Memory B cell (primary cell): ENCODE measurements at regions not wholly inside any gene's neighbourhood (a gene's known extent, or its start where the extent isn't known, plus 50 kb on each side); places are given as distances from the start of the nearest gene placed in this dataset.

Experiments
- ATAC-seq: fragments of 150-1000 bp; cut with Tn5 transposase; 2 replicates; pipeline ENCODE4 v1.10.0; 2021; ENCODE audit warnings: low read depth, mild to moderate bottlenecking, moderate library complexity
- DNase-seq, 2 donors: peaks; one replicate each; pipeline ENCODE4 v3.0.0; 2022; ENCODE audit warnings: low spot score in 2 of 2
- H3K27ac Mint-ChIP-seq: one replicate; pipeline ENCODE4 v1.8.0; 2022; ENCODE audit warnings: mild to moderate bottlenecking, moderate library complexity, mixed read lengths
- H3K27me3 Mint-ChIP-seq: one replicate; pipeline ENCODE4 v1.8.0; 2022; ENCODE audit warnings: mixed read lengths
- H3K36me3 Mint-ChIP-seq: one replicate; pipeline ENCODE4 v1.8.0; 2022; ENCODE audit warnings: mild to moderate bottlenecking, mixed read lengths
- H3K4me1 Mint-ChIP-seq: one replicate; pipeline ENCODE4 v1.8.0; 2022; ENCODE audit warnings: mixed read lengths
- H3K4me3 Mint-ChIP-seq: one replicate; pipeline ENCODE4 v1.8.0; 2022; ENCODE audit warnings: mild to moderate bottlenecking, moderate library complexity, mixed read lengths
- H3K9me3 Mint-ChIP-seq: one replicate; pipeline ENCODE4 v1.8.0; 2022; ENCODE audit warnings: mixed read lengths

- peaks cover 5% of the 10 kb centered on the region for H3K9me3 Mint-ChIP-seq
- H3K27ac Mint-ChIP-seq: no peak overlapping the region
- DNase-seq: no peak
- no peak overlapping the region for H3K4me3 Mint-ChIP-seq
- peaks cover 6% of the 10 kb centered on the region for H3K36me3 Mint-ChIP-seq
- no peak for ATAC-seq
- peaks cover 20% of the 10 kb centered on the region for H3K4me1 Mint-ChIP-seq
- H3K27me3 Mint-ChIP-seq: peaks cover 5% of the 10 kb centered on the region
Measured at GRCh38 chr5:114830114-114830513, 339.6 kb downstream of the TRIM36 start.

GRCh38 chr5:114822863-114823262 is 346.8 kb downstream of the TRIM36 start:
- H3K27me3 Mint-ChIP-seq: peaks cover 6% of the 10 kb centered on the region
- H3K36me3 Mint-ChIP-seq: peaks cover 6% of the 10 kb centered on the region
- ATAC-seq (no peak), DNase-seq (no peak)
- no peak overlapping the region for H3K27ac Mint-ChIP-seq
- H3K4me3 Mint-ChIP-seq: no peak overlapping the region
- H3K9me3 Mint-ChIP-seq: peaks cover 9% of the 10 kb centered on the region
- no peaks in the 10 kb centered on the region for H3K4me1 Mint-ChIP-seq

GRCh38 chr5:114822436-114822835 is 347.3 kb downstream of the TRIM36 start:
- Mint-ChIP-seq H3K4me3 (no peak overlapping the region), H3K4me1 (no peaks in the 10 kb centered on the region), H3K27ac (no peak overlapping the region), H3K36me3 (peaks cover 6% of the 10 kb centered on the region), H3K9me3 (peaks cover 9% of the 10 kb centered on the region), H3K27me3 (peaks cover 6% of the 10 kb centered on the region)
- no peak for DNase-seq
- ATAC-seq: no peak

- ATAC-seq: no peak
Measured at GRCh38 chr5:114790403-114790792, 379.3 kb downstream of the TRIM36 start.

GRCh38 chr5:114789773-114790402 is 379.8 kb downstream of the TRIM36 start:
- no peaks in the 10 kb centered on the region for H3K36me3 Mint-ChIP-seq
- ATAC-seq: peak; percentile 50
- no peak for DNase-seq
- H3K4me1 Mint-ChIP-seq: peaks cover 3% of the 10 kb centered on the region
- H3K27me3 Mint-ChIP-seq: peaks cover 8% of the 10 kb centered on the region
- no peak overlapping the region for H3K27ac Mint-ChIP-seq
- no peak overlapping the region for H3K4me3 Mint-ChIP-seq
- no peaks in the 10 kb centered on the region for H3K9me3 Mint-ChIP-seq

More at GRCh38 chr5:114790403-114790792, 379.3 kb downstream of the TRIM36 start:
- no peaks in the 10 kb centered on the region for H3K36me3 Mint-ChIP-seq
- H3K4me1 Mint-ChIP-seq: peaks cover 3% of the 10 kb centered on the region
- H3K4me3 Mint-ChIP-seq: no peak overlapping the region
- H3K9me3 Mint-ChIP-seq: no peaks in the 10 kb centered on the region
- no peak for DNase-seq
- peaks cover 8% of the 10 kb centered on the region for H3K27me3 Mint-ChIP-seq
- H3K27ac Mint-ChIP-seq: no peak overlapping the region

- no peak for ATAC-seq
- Mint-ChIP-seq H3K27ac (no peak overlapping the region), H3K9me3 (no peaks in the 10 kb centered on the region), H3K4me3 (no peak overlapping the region), H3K27me3 (peaks cover 2% of the 10 kb centered on the region), H3K36me3 (no peaks in the 10 kb centered on the region), H3K4me1 (no peaks in the 10 kb centered on the region)
- DNase-seq: no peak
Measured at GRCh38 chr5:114782869-114783268, 386.8 kb downstream of the TRIM36 start.

- no peaks in the 10 kb centered on the region for H3K9me3 Mint-ChIP-seq
- ATAC-seq (no peak), DNase-seq (no peak)
- no peaks in the 10 kb centered on the region for H3K36me3 Mint-ChIP-seq
- no peaks in the 10 kb centered on the region for H3K4me1 Mint-ChIP-seq
- H3K27ac Mint-ChIP-seq: no peak overlapping the region
- peaks cover 2% of the 10 kb centered on the region for H3K27me3 Mint-ChIP-seq
- no peak overlapping the region for H3K4me3 Mint-ChIP-seq
Measured at GRCh38 chr5:114782177-114782576, 387.5 kb downstream of the TRIM36 start.

- Mint-ChIP-seq H3K9me3 (no peaks in the 10 kb centered on the region), H3K4me3 (no peak overlapping the region)
- ATAC-seq: no peak
Measured at GRCh38 chr5:114780290-114780689, 389.4 kb downstream of the TRIM36 start.

GRCh38 chr5:114744406-114744805 is 382.5 kb downstream of the KCNN2 start:
- Mint-ChIP-seq H3K27me3 (no peaks in the 10 kb centered on the region), H3K4me1 (no peaks in the 10 kb centered on the region), H3K36me3 (no peaks in the 10 kb centered on the region), H3K4me3 (no peak overlapping the region), H3K27ac (no peak overlapping the region), H3K9me3 (no peaks in the 10 kb centered on the region)
- DNase-seq (no peak), ATAC-seq (no peak)

More at GRCh38 chr5:114780290-114780689, 389.4 kb downstream of the TRIM36 start:
- Mint-ChIP-seq H3K36me3 (no peaks in the 10 kb centered on the region), H3K27ac (no peak overlapping the region), H3K4me1 (no peaks in the 10 kb centered on the region), H3K27me3 (no peaks in the 10 kb centered on the region)
- no peak for DNase-seq

- DNase-seq: no peak
- Mint-ChIP-seq H3K4me3 (no peak overlapping the region), H3K9me3 (peaks cover 3% of the 10 kb centered on the region), H3K36me3 (no peaks in the 10 kb centered on the region), H3K27me3 (peaks cover 2% of the 10 kb centered on the region), H3K4me1 (no peaks in the 10 kb centered on the region), H3K27ac (no peak overlapping the region)
- ATAC-seq: no peak
Measured at GRCh38 chr5:114734238-114734637, 372.4 kb downstream of the KCNN2 start.

GRCh38 chr5:114729986-114730385 is 368.1 kb downstream of the KCNN2 start:
- Mint-ChIP-seq H3K27me3 (peaks cover 2% of the 10 kb centered on the region), H3K9me3 (no peaks in the 10 kb centered on the region), H3K27ac (no peak overlapping the region), H3K4me1 (no peaks in the 10 kb centered on the region), H3K36me3 (no peaks in the 10 kb centered on the region), H3K4me3 (no peak overlapping the region)
- no peak for DNase-seq
- no peak for ATAC-seq

GRCh38 chr5:114727358-114727757 is 365.5 kb downstream of the KCNN2 start:
- Mint-ChIP-seq H3K4me3 (no peak overlapping the region), H3K27me3 (peaks cover 8% of the 10 kb centered on the region), H3K9me3 (no peaks in the 10 kb centered on the region), H3K4me1 (no peaks in the 10 kb centered on the region), H3K27ac (no peak overlapping the region), H3K36me3 (no peaks in the 10 kb centered on the region)
- no peak for DNase-seq
- no peak for ATAC-seq

GRCh38 chr5:114726131-114726530 is 364.3 kb downstream of the KCNN2 start:
- no peak for ATAC-seq
- Mint-ChIP-seq H3K4me3 (no peak overlapping the region), H3K27me3 (peaks cover 8% of the 10 kb centered on the region), H3K4me1 (no peaks in the 10 kb centered on the region), H3K9me3 (no peaks in the 10 kb centered on the region), H3K27ac (no peak overlapping the region), H3K36me3 (no peaks in the 10 kb centered on the region)
- DNase-seq: no peak

GRCh38 chr5:114719268-114719667 is 357.4 kb downstream of the KCNN2 start:
- no peak overlapping the region for H3K27ac Mint-ChIP-seq

GRCh38 chr5:114716955-114717354 is 355.1 kb downstream of the KCNN2 start:
- ATAC-seq (no peak), DNase-seq (no peak)
- H3K36me3 Mint-ChIP-seq: peaks cover 2% of the 10 kb centered on the region
- H3K4me1 Mint-ChIP-seq: no peaks in the 10 kb centered on the region
- H3K4me3 Mint-ChIP-seq: no peak overlapping the region
- no peak overlapping the region for H3K27ac Mint-ChIP-seq
- H3K27me3 Mint-ChIP-seq: no peaks in the 10 kb centered on the region
- H3K9me3 Mint-ChIP-seq: peaks cover 4% of the 10 kb centered on the region

More at GRCh38 chr5:114719268-114719667, 357.4 kb downstream of the KCNN2 start:
- no peaks in the 10 kb centered on the region for H3K4me1 Mint-ChIP-seq
- H3K9me3 Mint-ChIP-seq: peaks cover 4% of the 10 kb centered on the region
- H3K36me3 Mint-ChIP-seq: peaks cover 2% of the 10 kb centered on the region
- ATAC-seq (no peak), DNase-seq (no peak)
- H3K27me3 Mint-ChIP-seq: peaks cover 6% of the 10 kb centered on the region
- H3K4me3 Mint-ChIP-seq: no peak overlapping the region
